ENCODE measurements at regions not wholly inside any gene's neighbourhood (a gene's known extent, or its start where the extent isn't known, plus 50 kb on each side); places are given as distances from the start of the nearest gene placed in this dataset.

GRCh38 chr10:125368146-125368545 is 207.8 kb upstream of the CTBP2 start:
- WGBS (ENCODE audit: missing lambda C conversion rate), result 3% methylated on average over 1 of the region's 1 CpG

GRCh38 chr10:125363791-125364190 is 203.4 kb upstream of the CTBP2 start:
- Histone ChIP-seq H3K4me3 (no peak overlapping the region), H3K9me3 (no peaks in the 10 kb centered on the region), H3K4me1 (no peaks in the 10 kb centered on the region), H3K4me2 (no peak overlapping the region), H3K27ac (no peak overlapping the region)
- CTCF ChIA-PET, result interaction anchor here (0.8 to 1.2 kb wide), 2 partner anchors 10 to 28 kb away, joined by 3 read pairs; no protein-coding TSS in a partner anchor
- no peak for ATAC-seq
- no peak for TF ChIP-seq RFX5 (IDR thresholded peaks at IDR 0.05)
- no peak for TF ChIP-seq CBX2 (IDR thresholded peaks at IDR 0.05; ENCODE audit: borderline replicate concordance, low read depth)
- no peak for TF ChIP-seq CTCF (IDR thresholded peaks at IDR 0.05)
- no peak for TF ChIP-seq E2F6 (IDR thresholded peaks at IDR 0.05; ENCODE audit: borderline replicate concordance, low read depth)
- no peak for TF ChIP-seq HOXB5 (CRISPR knock-in tag; IDR thresholded peaks at IDR 0.05)
- no peak for TF ChIP-seq ELK1 (IDR thresholded peaks at IDR 0.05; ENCODE audit: low read depth, low read length)
- no peak for TF ChIP-seq ESRRA (IDR thresholded peaks at IDR 0.05; ENCODE audit: borderline replicate concordance, low read length)
- TF ChIP-seq JUNB (IDR thresholded peaks at IDR 0.05), result no peak
- no peak for TF ChIP-seq BCL3 (IDR thresholded peaks at IDR 0.05)
- TF ChIP-seq NFE2L2 (conservative IDR thresholded peaks at IDR 0.05; ENCODE audit: low read length), result no peak
- TF ChIP-seq RARB (CRISPR knock-in tag; IDR thresholded peaks at IDR 0.05), result no peak
- TF ChIP-seq CEBPB (IDR thresholded peaks at IDR 0.05), result no peak
- no peak for TF ChIP-seq HOXB13 (CRISPR knock-in tag; IDR thresholded peaks at IDR 0.05; ENCODE audit: low read depth)
- no peak for TF ChIP-seq POLR2AphosphoS2 (conservative IDR thresholded peaks at IDR 0.05; ENCODE audit: low read length)
- TF ChIP-seq MAFK (IDR thresholded peaks at IDR 0.05; ENCODE audit: partially characterized antibody), result no peak
- TF ChIP-seq HMGXB4 (CRISPR knock-in tag; IDR thresholded peaks at IDR 0.05; ENCODE audit: borderline replicate concordance), result no peak
- POLR2A ChIA-PET, result no interaction called here
- no peak for DNase-seq (ENCODE audit: low read depth in 1 of 2, low spot score in 1 of 2)
- FAIRE-seq, result no peak

More at GRCh38 chr10:125368146-125368545, 207.8 kb upstream of the CTBP2 start:
- TF ChIP-seq ESRRA (IDR thresholded peaks at IDR 0.05; ENCODE audit: borderline replicate concordance, low read length), result no peak
- no peak for TF ChIP-seq RCOR1 (IDR thresholded peaks at IDR 0.05; ENCODE audit: low read depth, low read length)
- TF ChIP-seq EHMT2 (IDR thresholded peaks at IDR 0.05; ENCODE audit: low read depth), result no peak
- no peak for TF ChIP-seq GATA3 (IDR thresholded peaks at IDR 0.05; ENCODE audit: borderline replicate concordance)
- no peak for TF ChIP-seq MYC (IDR thresholded peaks at IDR 0.05; ENCODE audit: borderline replicate concordance, low read length)
- TF ChIP-seq TFCP2L1 (CRISPR knock-in tag; IDR thresholded peaks at IDR 0.05), result no peak
- no peak for TF ChIP-seq E2F6 (IDR thresholded peaks at IDR 0.05; ENCODE audit: borderline replicate concordance, low read depth)
- TF ChIP-seq MAX (IDR thresholded peaks at IDR 0.05), result no peak
- TF ChIP-seq NFE2L2 (conservative IDR thresholded peaks at IDR 0.05; ENCODE audit: low read length), result no peak
- TF ChIP-seq USF2 (IDR thresholded peaks at IDR 0.05), result no peak
- no peak for TF ChIP-seq ZNF302 (CRISPR knock-in tag; IDR thresholded peaks at IDR 0.05)
- no peak for TF ChIP-seq JUNB (IDR thresholded peaks at IDR 0.05)
- TF ChIP-seq POLR2A (IDR thresholded peaks at IDR 0.05; ENCODE audit: low read length), result no peak
- no peak for TF ChIP-seq ZFP36 (IDR thresholded peaks at IDR 0.05; ENCODE audit: borderline replicate concordance, partially characterized antibody)
- TF ChIP-seq PBX3 (IDR thresholded peaks at IDR 0.05), result no peak
- no peaks in the 10 kb centered on the region for H3K9me3 ChIP-seq
- DNase-seq (ENCODE audit: low read depth in 1 of 2, low spot score in 1 of 2), result no peak
- POLR2A ChIA-PET, result no interaction called here
- CTCF ChIA-PET, result no interaction called here
- no peak overlapping the region for H3K4me3 ChIP-seq
- H3K27ac ChIP-seq, result no peak overlapping the region
- H3K4me1 ChIP-seq, result no peaks in the 10 kb centered on the region
- H3K4me2 ChIP-seq, result no peak overlapping the region
- no peak for ATAC-seq
- no peak for FAIRE-seq

All from A549 (cell line).